Endodermal cell (in vitro differentiated cells): ENCODE measurements at regions not wholly inside any gene's neighbourhood (a gene's known extent, or its start where the extent isn't known, plus 50 kb on each side); places are given as distances from the start of the nearest gene placed in this dataset.

Experiments used
- DNase-seq: peaks from one replicate; pipeline ENCODE4 v3.0.0-alpha.2; 2017
- H3K27ac ChIP-seq: 2 replicates; pipeline ENCODE4 v1.5.1; 2013; ENCODE audit warnings: mild to moderate bottlenecking, low read depth, low read length, moderate library complexity
- H3K27me3 ChIP-seq: 2 replicates; pipeline ENCODE4 v1.6.1; 2013; ENCODE audit warnings: mild to moderate bottlenecking, low read length, moderate library complexity; ENCODE audit not compliant: insufficient read depth, control insufficient read depth, poor library complexity, severe bottlenecking
- H3K36me3 ChIP-seq: 2 replicates; pipeline ENCODE4 v1.7.0; 2013; ENCODE audit warnings: mild to moderate bottlenecking, low read length, moderate library complexity; ENCODE audit not compliant: control insufficient read depth, insufficient read depth
- H3K4me1 ChIP-seq: one replicate; pipeline ENCODE4 v1.7.0; 2013; ENCODE audit warnings: low read length; ENCODE audit not compliant: control insufficient read depth, insufficient read depth
- H3K4me3 ChIP-seq: 2 replicates; pipeline ENCODE4 v1.5.1; 2013; ENCODE audit warnings: mild to moderate bottlenecking, low read length, moderate library complexity
- H3K9ac ChIP-seq: 2 replicates; pipeline ENCODE4 v1.6.1; 2013; ENCODE audit warnings: mild to moderate bottlenecking, low read length, moderate library complexity; ENCODE audit not compliant: poor library complexity, severe bottlenecking; ENCODE audit errors: extremely low read depth
- H3K9me3 ChIP-seq: 2 replicates; pipeline ENCODE4 v1.6.1; 2013; ENCODE audit warnings: mild to moderate bottlenecking, low read length, moderate library complexity; ENCODE audit not compliant: control insufficient read depth
- H3K27ac Mint-ChIP-seq: 2 replicates; pipeline ENCODE4 v1.8.0; 2020; ENCODE audit warnings: mixed read lengths
- H3K27me3 Mint-ChIP-seq: 2 replicates; pipeline ENCODE4 v1.8.0; 2021; ENCODE audit warnings: mild to moderate bottlenecking, mixed read lengths; ENCODE audit not compliant: insufficient read depth
- H3K36me3 Mint-ChIP-seq: 2 replicates; pipeline ENCODE4 v1.8.0; 2020; ENCODE audit warnings: low read depth, mixed read lengths
- H3K4me1 Mint-ChIP-seq: 2 replicates; pipeline ENCODE4 v1.8.0; 2020; ENCODE audit warnings: mixed read lengths
- H3K4me3 Mint-ChIP-seq: 2 replicates; pipeline ENCODE4 v1.8.0; 2020; ENCODE audit warnings: mild to moderate bottlenecking, moderate library complexity, mixed read lengths
- H3K9me3 Mint-ChIP-seq: 2 replicates; pipeline ENCODE4 v1.8.0; 2020; ENCODE audit warnings: mild to moderate bottlenecking, mixed read lengths
- WGBS, 2 experiments: methylation state at CpG; one replicate each; pipeline versions ENCODE4 v1.1.5 to v1.1.7; 2013; ENCODE audit warnings: missing lambda C conversion rate in 2 of 2, mixed read lengths in 1 of 2; ENCODE audit not compliant: insufficient coverage in 1 of 2, insufficient read length in 1 of 2; 5-methylcytosine and 5-hydroxymethylcytosine counted together
- TF ChIP-seq, protein P1 (sequence below): fragments of 200-600 bp; sonication (generic); conservative IDR thresholded peaks from 2 replicates; pipeline ENCODE4 v1.5.0; 2021; ENCODE audit warnings: antibody characterized with exemption, mild to moderate bottlenecking

DNA sequence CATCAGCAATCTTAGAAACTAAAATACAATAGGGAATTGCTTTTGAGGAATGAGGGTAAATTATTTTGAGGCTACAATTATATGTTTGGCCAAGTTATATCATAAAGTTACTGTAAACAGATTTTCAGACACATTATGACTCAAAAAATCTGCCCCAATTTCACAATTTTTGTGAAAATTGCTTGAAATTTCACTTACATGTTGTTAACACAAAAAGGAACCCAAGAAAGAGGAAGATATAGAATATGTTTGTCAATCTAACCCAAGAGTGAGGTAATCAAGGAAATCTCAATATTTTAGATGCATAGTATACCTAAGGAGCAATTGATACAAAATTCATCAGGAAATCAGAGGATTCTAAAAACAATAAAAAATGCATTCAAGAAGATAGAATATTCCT lies 73.9 kb upstream of the FNDC3A start:
- Mint-ChIP-seq H3K4me3 (no peak overlapping the region), H3K36me3 (no peaks in the 10 kb centered on the region), H3K27ac (no peak overlapping the region), H3K27me3 (peaks cover 3% of the 10 kb centered on the region), H3K9me3 (no peaks in the 10 kb centered on the region), H3K4me1 (no peaks in the 10 kb centered on the region)
- no peak overlapping the region for H3K4me3 ChIP-seq
- no peak overlapping the region for H3K27ac ChIP-seq
- no peaks in the 10 kb centered on the region for H3K9me3 ChIP-seq
- TF ChIP-seq, protein P1, sequence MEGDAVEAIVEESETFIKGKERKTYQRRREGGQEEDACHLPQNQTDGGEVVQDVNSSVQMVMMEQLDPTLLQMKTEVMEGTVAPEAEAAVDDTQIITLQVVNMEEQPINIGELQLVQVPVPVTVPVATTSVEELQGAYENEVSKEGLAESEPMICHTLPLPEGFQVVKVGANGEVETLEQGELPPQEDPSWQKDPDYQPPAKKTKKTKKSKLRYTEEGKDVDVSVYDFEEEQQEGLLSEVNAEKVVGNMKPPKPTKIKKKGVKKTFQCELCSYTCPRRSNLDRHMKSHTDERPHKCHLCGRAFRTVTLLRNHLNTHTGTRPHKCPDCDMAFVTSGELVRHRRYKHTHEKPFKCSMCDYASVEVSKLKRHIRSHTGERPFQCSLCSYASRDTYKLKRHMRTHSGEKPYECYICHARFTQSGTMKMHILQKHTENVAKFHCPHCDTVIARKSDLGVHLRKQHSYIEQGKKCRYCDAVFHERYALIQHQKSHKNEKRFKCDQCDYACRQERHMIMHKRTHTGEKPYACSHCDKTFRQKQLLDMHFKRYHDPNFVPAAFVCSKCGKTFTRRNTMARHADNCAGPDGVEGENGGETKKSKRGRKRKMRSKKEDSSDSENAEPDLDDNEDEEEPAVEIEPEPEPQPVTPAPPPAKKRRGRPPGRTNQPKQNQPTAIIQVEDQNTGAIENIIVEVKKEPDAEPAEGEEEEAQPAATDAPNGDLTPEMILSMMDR: no peak
- no peaks in the 10 kb centered on the region for H3K4me1 ChIP-seq
- no peaks in the 10 kb centered on the region for H3K36me3 ChIP-seq
- H3K9ac ChIP-seq: no peak overlapping the region
- no peak for DNase-seq
- no peaks in the 10 kb centered on the region for H3K27me3 ChIP-seq

DNA sequence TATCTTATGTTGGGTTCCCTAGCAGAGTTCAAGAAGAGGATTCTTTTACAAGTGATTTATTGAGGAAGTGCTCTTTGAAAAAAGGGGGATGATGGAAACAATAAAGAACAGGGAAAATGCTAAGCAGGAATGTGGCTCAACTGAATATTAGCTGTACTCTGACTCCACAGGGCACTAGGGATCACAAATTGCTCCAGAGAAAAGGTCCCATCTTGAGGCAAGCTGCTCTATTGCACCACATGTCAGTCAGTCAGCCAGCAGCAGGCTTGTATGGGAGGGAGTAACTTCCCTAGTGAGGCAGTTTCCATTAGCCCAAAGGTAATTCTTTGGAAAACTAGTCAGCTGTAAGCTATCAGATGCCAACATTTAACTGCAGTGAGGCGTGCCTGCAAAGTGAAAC lies 73.3 kb upstream of the FNDC3A start:
- Histone ChIP-seq H3K27ac (no peak overlapping the region), H3K9ac (no peak overlapping the region), H3K4me1 (no peaks in the 10 kb centered on the region), H3K9me3 (no peaks in the 10 kb centered on the region), H3K4me3 (no peak overlapping the region), H3K27me3 (no peaks in the 10 kb centered on the region), H3K36me3 (no peaks in the 10 kb centered on the region)
- TF ChIP-seq, protein P1: no peak
- no peaks in the 10 kb centered on the region for H3K4me1 Mint-ChIP-seq
- H3K36me3 Mint-ChIP-seq: no peaks in the 10 kb centered on the region
- no peak overlapping the region for H3K27ac Mint-ChIP-seq
- H3K4me3 Mint-ChIP-seq: no peak overlapping the region
- peak; percentile 56 for DNase-seq
- WGBS, 2 experiments: 57% methylated on average over 1 of the region's 1 CpG; no CpG with 5 or more reads in 1 of the 2 experiments
- peaks cover 3% of the 10 kb centered on the region for H3K27me3 Mint-ChIP-seq
- H3K9me3 Mint-ChIP-seq: no peaks in the 10 kb centered on the region

DNA sequence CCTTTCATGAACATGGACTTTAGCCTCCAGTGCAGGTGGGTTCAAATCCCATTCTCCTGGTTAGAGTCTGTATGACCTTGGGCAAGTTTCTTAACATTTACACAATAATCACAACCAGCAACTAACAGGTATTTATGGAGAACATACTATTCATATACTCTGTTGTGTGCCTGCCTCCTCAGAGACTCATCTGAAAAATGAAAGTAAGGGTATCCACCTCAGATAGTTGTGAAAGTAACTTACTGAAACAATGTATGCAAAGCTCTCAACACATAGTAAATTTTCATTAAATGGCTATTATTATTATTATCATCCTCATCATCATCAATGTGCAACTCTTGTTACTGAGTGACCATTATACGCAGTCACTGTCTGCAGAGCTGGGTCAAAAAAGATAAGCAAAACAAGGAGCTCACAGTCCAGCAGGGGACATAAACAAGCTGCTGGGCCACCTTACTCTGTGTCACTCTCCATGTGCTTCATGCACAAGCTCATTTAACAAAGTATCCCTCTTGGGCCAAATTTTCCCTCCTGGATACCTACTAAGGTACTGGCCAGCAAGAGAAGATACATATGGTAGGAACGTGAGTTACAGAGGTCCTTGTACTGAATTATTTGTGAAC lies 70.9 kb upstream of the FNDC3A start:
- H3K4me1 Mint-ChIP-seq: no peaks in the 10 kb centered on the region
- TF ChIP-seq, protein P1: no peak
- Histone ChIP-seq H3K9me3 (no peaks in the 10 kb centered on the region), H3K4me1 (no peaks in the 10 kb centered on the region), H3K4me3 (no peak overlapping the region), H3K36me3 (no peaks in the 10 kb centered on the region), H3K27ac (no peak overlapping the region), H3K27me3 (no peaks in the 10 kb centered on the region), H3K9ac (no peak overlapping the region)
- H3K27ac Mint-ChIP-seq: no peak overlapping the region
- H3K36me3 Mint-ChIP-seq: no peaks in the 10 kb centered on the region
- H3K27me3 Mint-ChIP-seq: no peaks in the 10 kb centered on the region
- 100% methylated on average over 1 to 2 of the region's 2 CpGs for WGBS, 2 experiments
- DNase-seq: no peak
- H3K4me3 Mint-ChIP-seq: no peak overlapping the region
- H3K9me3 Mint-ChIP-seq: no peaks in the 10 kb centered on the region
